Thyroid gland (tissue), 4 donors: ENCODE measurements at regions not wholly inside any gene's neighbourhood (a gene's known extent, or its start where the extent isn't known, plus 50 kb on each side); places are given as distances from the start of the nearest gene placed in this dataset.

Experiments
- CTCF ChIP-seq, 6 experiments: fragments of 200-600 bp in 3 of 6; fragments of 450-650 bp in 3 of 6; sonication (generic) in 3 of 6; IDR thresholded peaks; one replicate each; pipeline ENCODE4 v1.5.1; 2016 to 2019; ENCODE audit warnings: antibody characterized with exemption in 6 of 6, mild to moderate bottlenecking in 2 of 6, inconsistent platforms in 1 of 6, moderate library complexity in 1 of 6
- POLR2A ChIP-seq, 2 donors: fragments of 450-650 bp; IDR thresholded peaks; one replicate each; pipeline ENCODE4 v1.6.1; 2017; ENCODE audit warnings: antibody characterized with exemption in 2 of 2, mild to moderate bottlenecking in 2 of 2, moderate library complexity in 1 of 2

GRCh38 chrX:65196758-65197360, 220.6 kb upstream of the ZC4H2 start:
- TF ChIP-seq CTCF (IDR thresholded peaks at IDR 0.05) (no peak), POLR2A (IDR thresholded peaks at IDR 0.05) (no peak)
